DOHH2 (cell line): ENCODE measurements at regions not wholly inside any gene's neighbourhood (a gene's known extent, or its start where the extent isn't known, plus 50 kb on each side); places are given as distances from the start of the nearest gene placed in this dataset.

Source experiments
- H3F3A ChIP-seq: fragments of 200-600 bp; sonication (generic), shearing (Covaris generic); 2 replicates; pipeline ENCODE4 v1.6.0; 2016; ENCODE audit warnings: antibody characterized with exemption, mild to moderate bottlenecking; ENCODE audit not compliant: control insufficient read depth, insufficient read depth
- H3K27ac ChIP-seq: fragments of 200-600 bp; sonication (generic); 2 replicates; pipeline ENCODE4 v1.5.1; 2014; ENCODE audit warnings: low read depth, mild to moderate bottlenecking, low read length, moderate library complexity
- H3K27me3 ChIP-seq: fragments of 200-600 bp; sonication (generic); 2 replicates; pipeline ENCODE4 v1.6.1; 2014; ENCODE audit warnings: mild to moderate bottlenecking, low read length, mixed read lengths; ENCODE audit not compliant: control insufficient read depth
- H3K36me3 ChIP-seq: fragments of 200-600 bp; sonication (generic); 2 replicates; pipeline ENCODE4 v1.6.1; 2014; ENCODE audit warnings: mild to moderate bottlenecking, low read length, moderate library complexity, mixed read lengths; ENCODE audit not compliant: control insufficient read depth
- H3K4me1 ChIP-seq: fragments of 200-600 bp; sonication (generic); 2 replicates; pipeline ENCODE4 v1.6.1; 2014; ENCODE audit warnings: mild to moderate bottlenecking, low read length, mixed read lengths; ENCODE audit not compliant: control insufficient read depth
- H3K4me2 ChIP-seq: fragments of 200-600 bp; sonication (generic); 2 replicates; pipeline ENCODE4 v1.6.0; 2014; ENCODE audit warnings: mild to moderate bottlenecking, low read length, moderate library complexity
- H3K4me3 ChIP-seq: fragments of 200-600 bp; sonication (generic); 2 replicates; pipeline ENCODE4 v1.5.1; 2014; ENCODE audit warnings: mild to moderate bottlenecking, low read length, mixed read lengths
- H3K79me2 ChIP-seq: fragments of 200-600 bp; sonication (generic); 2 replicates; pipeline ENCODE4 v1.6.1; 2014; ENCODE audit warnings: mild to moderate bottlenecking, low read length, mixed read lengths; ENCODE audit not compliant: control insufficient read depth
- H3K9me2 ChIP-seq: fragments of 200-600 bp; sonication (generic); replicated peaks from 2 replicates; pipeline ENCODE4 v1.6.1; 2014; ENCODE audit warnings: mild to moderate bottlenecking, low read length, mixed read lengths; ENCODE audit not compliant: control insufficient read depth
- H3K9me3 ChIP-seq: fragments of 200-600 bp; sonication (generic); 2 replicates; pipeline ENCODE4 v1.6.1; 2014; ENCODE audit warnings: antibody characterized with exemption, low read length, mixed read lengths; ENCODE audit not compliant: control insufficient read depth, insufficient read depth
- H4K20me1 ChIP-seq: fragments of 200-600 bp; sonication (generic); 2 replicates; pipeline ENCODE4 v1.6.0; 2014; ENCODE audit warnings: low read depth, mild to moderate bottlenecking, antibody characterized with exemption, low read length, moderate library complexity; ENCODE audit not compliant: control insufficient read depth, insufficient read depth
- CTCF ChIP-seq: fragments of 200-600 bp; sonication (generic); IDR thresholded peaks from one replicate; pipeline ENCODE4 v1.5.1; 2014; ENCODE audit warnings: antibody characterized with exemption, mild to moderate bottlenecking, low read depth, low read length; ENCODE audit not compliant: poor library complexity, severe bottlenecking
- EZH2phosphoT487 ChIP-seq: fragments of 200-600 bp; sonication (generic); IDR thresholded peaks from 2 replicates; pipeline ENCODE4 v1.6.1; 2017; ENCODE audit warnings: borderline replicate concordance, mild to moderate bottlenecking, antibody characterized with exemption, low read length, moderate library complexity, mixed read lengths

- no peaks in the 10 kb centered on the region for H3K9me2 ChIP-seq
- no peak overlapping the region for H3K4me3 ChIP-seq
- TF ChIP-seq EZH2phosphoT487: no peak
- no peak overlapping the region for H3K4me2 ChIP-seq
- no peaks in the 10 kb centered on the region for H3K79me2 ChIP-seq
- H3K9me3 ChIP-seq: no peaks in the 10 kb centered on the region
- no peaks in the 10 kb centered on the region for H3K4me1 ChIP-seq
- no peaks in the 10 kb centered on the region for H4K20me1 ChIP-seq
- no peaks in the 10 kb centered on the region for H3F3A ChIP-seq
- no peak overlapping the region for H3K27ac ChIP-seq
- H3K27me3 ChIP-seq: no peaks in the 10 kb centered on the region
- no peaks in the 10 kb centered on the region for H3K36me3 ChIP-seq
Observed at GRCh38 chr4:35604724-35605123, 639.6 kb downstream of the ARAP2 start.

- no peaks in the 10 kb centered on the region for H3K27me3 ChIP-seq
- H3K9me3 ChIP-seq: no peaks in the 10 kb centered on the region
- TF ChIP-seq CTCF: no peak
- no peak for TF ChIP-seq EZH2phosphoT487
- no peaks in the 10 kb centered on the region for H4K20me1 ChIP-seq
- no peak overlapping the region for H3K4me3 ChIP-seq
- H3K9me2 ChIP-seq: no peaks in the 10 kb centered on the region
- no peaks in the 10 kb centered on the region for H3F3A ChIP-seq
- H3K79me2 ChIP-seq: no peaks in the 10 kb centered on the region
- no peaks in the 10 kb centered on the region for H3K36me3 ChIP-seq
- H3K4me1 ChIP-seq: no peaks in the 10 kb centered on the region
- H3K4me2 ChIP-seq: no peak overlapping the region
- no peak overlapping the region for H3K27ac ChIP-seq
Observed at GRCh38 chr4:35608205-35608604, 636.1 kb downstream of the ARAP2 start.

- Histone ChIP-seq H3F3A (no peaks in the 10 kb centered on the region), H3K79me2 (no peaks in the 10 kb centered on the region), H3K36me3 (no peaks in the 10 kb centered on the region), H4K20me1 (no peaks in the 10 kb centered on the region), H3K4me2 (no peak overlapping the region), H3K27ac (no peak overlapping the region), H3K4me1 (no peaks in the 10 kb centered on the region), H3K9me3 (no peaks in the 10 kb centered on the region), H3K9me2 (no peaks in the 10 kb centered on the region), H3K27me3 (no peaks in the 10 kb centered on the region), H3K4me3 (no peak overlapping the region)
- TF ChIP-seq EZH2phosphoT487 (no peak), CTCF (no peak)
Observed at GRCh38 chr4:35614120-35614519, 630.2 kb downstream of the ARAP2 start.

GRCh38 chr4:35639929-35640328, 604.4 kb downstream of the ARAP2 start:
- Histone ChIP-seq H3K9me2 (no peaks in the 10 kb centered on the region), H4K20me1 (no peaks in the 10 kb centered on the region), H3K4me2 (no peak overlapping the region), H3K36me3 (no peaks in the 10 kb centered on the region), H3K27ac (no peak overlapping the region), H3K79me2 (no peaks in the 10 kb centered on the region), H3K9me3 (no peaks in the 10 kb centered on the region), H3K4me1 (no peaks in the 10 kb centered on the region), H3K27me3 (no peaks in the 10 kb centered on the region), H3F3A (no peaks in the 10 kb centered on the region), H3K4me3 (no peak overlapping the region)
- TF ChIP-seq CTCF: no peak
- no peak for TF ChIP-seq EZH2phosphoT487
